IgD-negative memory B cell (primary cell): ENCODE measurements at regions not wholly inside any gene's neighbourhood (a gene's known extent, or its start where the extent isn't known, plus 50 kb on each side); places are given as distances from the start of the nearest gene placed in this dataset.

Source experiments
- H3K27ac Mint-ChIP-seq, 3 donors: one replicate each; pipeline ENCODE4 v1.8.0; 2020 to 2022; ENCODE audit warnings: mild to moderate bottlenecking in 3 of 3, mixed read lengths in 3 of 3, moderate library complexity in 1 of 3
- H3K27me3 Mint-ChIP-seq: one replicate; pipeline ENCODE4 v1.8.0; 2021; ENCODE audit warnings: mixed read lengths
- H3K36me3 Mint-ChIP-seq: one replicate; pipeline ENCODE4 v1.8.0; 2020; ENCODE audit warnings: mild to moderate bottlenecking, mixed read lengths
- H3K4me1 Mint-ChIP-seq, 3 donors: one replicate each; pipeline ENCODE4 v1.8.0; 2020 to 2022; ENCODE audit warnings: mixed read lengths in 3 of 3, mild to moderate bottlenecking in 1 of 3
- H3K4me3 Mint-ChIP-seq, 4 donors: one replicate each; pipeline ENCODE4 v1.8.0; 2020 to 2022; ENCODE audit warnings: mild to moderate bottlenecking in 4 of 4, mixed read lengths in 4 of 4, moderate library complexity in 3 of 4
- H3K9me3 Mint-ChIP-seq, 3 donors: one replicate each; pipeline ENCODE4 v1.8.0; 2020 to 2021; ENCODE audit warnings: mixed read lengths in 3 of 3, mild to moderate bottlenecking in 1 of 3

- no peaks in the 10 kb centered on the region for H3K27me3 Mint-ChIP-seq
- H3K4me3 Mint-ChIP-seq, result no peak overlapping the region
- no peaks in the 10 kb centered on the region for H3K9me3 Mint-ChIP-seq
- H3K36me3 Mint-ChIP-seq, result peaks cover 2% of the 10 kb centered on the region
- H3K27ac Mint-ChIP-seq, result no peak overlapping the region
- H3K4me1 Mint-ChIP-seq, result peaks cover 0 to 6% (median 0%) of the 10 kb centered on the region in 3 donors
These were observed 179.1 kb downstream of the HAUS1 start for GRCh38 chr18:46283268-46283667.

GRCh38 chr18:46283895-46284295, 179.7 kb downstream of the HAUS1 start:
- Mint-ChIP-seq H3K4me1 (peaks cover 0 to 6% (median 0%) of the 10 kb centered on the region in 3 donors), H3K27me3 (no peaks in the 10 kb centered on the region), H3K27ac (no peak overlapping the region), H3K9me3 (no peaks in the 10 kb centered on the region), H3K4me3 (no peak overlapping the region), H3K36me3 (peaks cover 2% of the 10 kb centered on the region)

- no peak overlapping the region for H3K27ac Mint-ChIP-seq
- no peaks in the 10 kb centered on the region for H3K27me3 Mint-ChIP-seq
- H3K36me3 Mint-ChIP-seq, result peaks cover 2% of the 10 kb centered on the region
- H3K4me1 Mint-ChIP-seq, result peaks cover 4 to 6% (median 4%) of the 10 kb centered on the region in 3 donors
- H3K9me3 Mint-ChIP-seq, result no peaks in the 10 kb centered on the region
- H3K4me3 Mint-ChIP-seq, result no peak overlapping the region
These were observed 185.3 kb downstream of the HAUS1 start for GRCh38 chr18:46289463-46289862.

GRCh38 chr18:46289931-46290330, 185.7 kb downstream of the HAUS1 start:
- Mint-ChIP-seq H3K4me3 (no peak overlapping the region), H3K36me3 (peaks cover 2% of the 10 kb centered on the region), H3K9me3 (no peaks in the 10 kb centered on the region), H3K27ac (no peak overlapping the region), H3K4me1 (peaks cover 4 to 6% (median 4%) of the 10 kb centered on the region in 3 donors), H3K27me3 (no peaks in the 10 kb centered on the region)

- H3K36me3 Mint-ChIP-seq, result no peaks in the 10 kb centered on the region
- peaks cover 4 to 6% (median 4%) of the 10 kb centered on the region in 3 donors for H3K4me1 Mint-ChIP-seq
- H3K27me3 Mint-ChIP-seq, result peaks cover 2% of the 10 kb centered on the region
- no peak overlapping the region for H3K27ac Mint-ChIP-seq
- H3K9me3 Mint-ChIP-seq, result no peaks in the 10 kb centered on the region
- H3K4me3 Mint-ChIP-seq, result no peak overlapping the region
These were observed 186.3 kb downstream of the HAUS1 start for GRCh38 chr18:46290440-46291020.

DNA sequence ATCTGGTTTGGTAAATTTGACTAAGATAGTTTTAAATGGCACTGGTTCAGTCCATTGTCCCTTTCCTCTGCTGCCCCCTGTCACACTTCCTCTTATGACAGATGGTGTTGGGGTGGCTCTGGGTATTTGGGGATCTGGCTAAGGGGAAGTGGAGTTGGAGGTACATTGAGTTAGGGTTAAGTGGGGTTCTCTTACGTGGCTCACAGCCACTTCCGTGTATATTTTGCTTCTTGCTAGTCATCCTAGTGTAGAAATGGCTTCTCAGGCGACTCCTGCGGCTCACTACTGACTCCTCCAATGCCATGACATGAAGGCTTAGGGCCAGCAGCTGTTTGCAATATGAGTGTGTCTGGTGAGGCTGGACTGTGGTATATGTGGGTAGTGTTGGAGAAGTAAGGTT, 187.0 kb downstream of the HAUS1 start:
- peaks cover 2% of the 10 kb centered on the region for H3K27me3 Mint-ChIP-seq
- no peak overlapping the region for H3K4me3 Mint-ChIP-seq
- H3K27ac Mint-ChIP-seq, result no peak overlapping the region
- peaks cover 4 to 6% (median 4%) of the 10 kb centered on the region in 3 donors for H3K4me1 Mint-ChIP-seq
- H3K36me3 Mint-ChIP-seq, result no peaks in the 10 kb centered on the region
- H3K9me3 Mint-ChIP-seq, result no peaks in the 10 kb centered on the region

DNA sequence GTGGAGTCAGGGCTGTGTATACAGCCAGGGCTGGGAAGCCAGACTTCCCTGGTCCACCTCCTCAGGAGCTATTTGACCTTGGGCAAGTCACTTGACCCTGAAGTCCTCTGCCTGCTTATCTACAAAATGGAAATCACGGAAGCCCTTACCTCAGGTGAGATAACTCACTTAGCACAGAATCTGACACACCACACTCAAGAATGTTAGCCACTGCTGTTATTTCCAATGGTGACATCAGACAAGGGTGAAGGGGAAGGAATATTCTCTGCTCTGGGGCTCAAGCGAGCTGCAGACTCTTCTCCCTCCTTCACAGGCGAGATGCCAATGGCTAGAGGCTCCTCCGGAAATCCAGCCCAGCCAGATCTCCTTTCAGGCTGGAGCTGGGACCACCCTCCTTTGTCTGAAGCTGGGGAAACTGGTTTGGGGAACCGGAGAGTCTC, 189.6 kb downstream of the HAUS1 start:
- Mint-ChIP-seq H3K4me3 (no peak overlapping the region), H3K36me3 (no peaks in the 10 kb centered on the region), H3K27ac (no peak overlapping the region), H3K9me3 (no peaks in the 10 kb centered on the region), H3K4me1 (peaks cover 4 to 6% (median 4%) of the 10 kb centered on the region in 3 donors), H3K27me3 (peaks cover 2% of the 10 kb centered on the region)

GRCh38 chr18:46294318-46294717, 190.1 kb downstream of the HAUS1 start:
- Mint-ChIP-seq H3K4me3 (no peak overlapping the region), H3K27me3 (peaks cover 2% of the 10 kb centered on the region), H3K27ac (no peak overlapping the region), H3K9me3 (no peaks in the 10 kb centered on the region), H3K4me1 (peaks cover 4 to 6% (median 4%) of the 10 kb centered on the region in 3 donors), H3K36me3 (no peaks in the 10 kb centered on the region)

DNA sequence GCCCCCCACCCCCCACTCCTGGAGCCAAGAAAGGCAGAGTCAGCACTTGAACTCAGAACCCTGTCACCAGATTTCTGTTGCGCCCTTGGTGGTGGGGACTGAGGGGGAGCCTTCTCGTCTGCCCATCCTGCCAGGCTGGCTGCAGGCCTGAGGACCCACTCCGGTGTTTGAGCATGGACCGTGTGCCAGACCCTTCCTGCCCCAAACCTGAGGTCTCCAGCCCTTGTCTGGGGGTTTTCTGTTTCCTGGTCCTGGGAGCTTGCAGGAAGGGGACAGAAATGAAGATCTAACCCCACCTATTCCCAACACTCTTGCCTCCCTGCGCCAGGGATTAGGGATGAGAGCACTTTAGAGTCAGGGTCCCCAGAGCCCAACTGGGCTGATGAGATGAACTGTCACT, 190.6 kb downstream of the HAUS1 start:
- H3K27me3 Mint-ChIP-seq, result peaks cover 2% of the 10 kb centered on the region
- no peaks in the 10 kb centered on the region for H3K9me3 Mint-ChIP-seq
- H3K4me1 Mint-ChIP-seq, result peaks cover 4 to 6% (median 4%) of the 10 kb centered on the region in 3 donors
- no peak overlapping the region for H3K4me3 Mint-ChIP-seq
- H3K36me3 Mint-ChIP-seq, result no peaks in the 10 kb centered on the region
- H3K27ac Mint-ChIP-seq, result no peak overlapping the region

DNA sequence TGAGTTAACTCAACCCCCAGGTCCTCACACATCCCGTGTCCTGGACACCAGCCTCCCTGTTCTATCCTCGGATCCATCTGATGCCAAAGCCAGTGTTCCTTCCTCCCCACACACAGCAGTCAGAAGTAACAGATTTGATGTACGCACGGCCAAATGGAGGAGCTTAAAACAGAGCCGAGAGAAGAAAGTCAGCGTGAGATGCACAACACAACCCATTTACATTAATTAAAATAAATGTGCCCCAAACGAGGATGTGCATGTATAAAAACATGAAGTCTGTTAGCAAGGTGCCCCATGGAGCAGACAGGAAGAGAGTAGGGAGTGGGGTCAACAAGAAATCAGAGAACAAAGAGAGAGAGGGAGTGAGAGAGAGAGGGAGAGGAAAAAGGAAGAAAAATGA, 191.2 kb downstream of the HAUS1 start:
- H3K36me3 Mint-ChIP-seq, result no peaks in the 10 kb centered on the region
- no peaks in the 10 kb centered on the region for H3K9me3 Mint-ChIP-seq
- no peak overlapping the region for H3K4me3 Mint-ChIP-seq
- H3K4me1 Mint-ChIP-seq, result peaks cover 4 to 6% (median 4%) of the 10 kb centered on the region in 3 donors
- H3K27me3 Mint-ChIP-seq, result peaks cover 2% of the 10 kb centered on the region
- peak overlapping the region in 1 of 3 donors; percentile 55 for H3K27ac Mint-ChIP-seq

DNA sequence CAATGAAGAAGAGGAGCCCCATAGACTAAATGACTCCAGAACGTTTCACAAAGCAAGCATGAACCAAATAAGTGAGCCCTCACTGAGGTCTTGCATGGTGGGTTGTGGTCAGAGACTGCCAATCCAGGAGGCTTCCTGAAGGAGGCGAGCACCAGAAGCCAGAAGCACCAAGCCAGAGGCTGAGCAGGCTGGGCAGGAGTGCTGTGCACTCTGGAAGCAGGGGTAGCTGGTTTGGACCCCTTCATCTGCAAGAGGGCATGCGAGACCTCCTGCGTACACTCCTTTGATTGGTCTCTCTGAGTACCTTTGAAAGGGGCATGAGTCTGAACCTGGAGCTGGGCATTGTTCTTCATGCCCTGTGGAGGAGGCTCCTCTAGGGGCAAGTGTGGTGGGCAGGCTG, 192.5 kb downstream of the HAUS1 start:
- Mint-ChIP-seq H3K9me3 (no peaks in the 10 kb centered on the region), H3K27me3 (peaks cover 7% of the 10 kb centered on the region), H3K36me3 (no peaks in the 10 kb centered on the region), H3K4me1 (no peaks in the 10 kb centered on the region), H3K4me3 (no peak overlapping the region), H3K27ac (no peak overlapping the region)

GRCh38 chr18:46297124-46297523, 192.9 kb downstream of the HAUS1 start:
- peaks cover 2% of the 10 kb centered on the region for H3K36me3 Mint-ChIP-seq
- H3K4me1 Mint-ChIP-seq, result no peaks in the 10 kb centered on the region
- peaks cover 9% of the 10 kb centered on the region for H3K27me3 Mint-ChIP-seq
- no peaks in the 10 kb centered on the region for H3K9me3 Mint-ChIP-seq
- H3K4me3 Mint-ChIP-seq, result no peak overlapping the region
- H3K27ac Mint-ChIP-seq, result no peak overlapping the region

DNA sequence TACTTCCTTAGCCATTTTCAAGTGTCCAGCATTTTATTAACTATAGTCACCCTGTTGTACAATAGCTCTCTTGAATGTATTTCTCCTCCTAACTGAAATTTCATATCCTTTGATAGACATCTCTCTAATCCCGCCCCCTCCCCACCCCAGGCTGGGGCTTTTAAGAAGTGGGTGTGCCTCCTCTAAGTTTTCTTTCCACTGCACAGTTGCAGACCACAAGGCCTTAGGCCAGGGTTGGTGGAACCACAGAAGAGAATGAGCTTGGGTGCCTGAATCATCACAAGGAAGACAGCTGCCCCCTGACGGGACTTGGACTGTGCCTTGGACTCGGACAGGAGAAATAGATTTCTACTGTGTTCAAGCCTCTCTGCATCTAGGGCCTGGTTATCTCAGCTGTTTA, 193.4 kb downstream of the HAUS1 start:
- Mint-ChIP-seq H3K36me3 (peaks cover 2% of the 10 kb centered on the region), H3K9me3 (no peaks in the 10 kb centered on the region), H3K4me1 (peaks cover 0 to under 1% (median 0%) of the 10 kb centered on the region in 3 donors), H3K4me3 (peak overlapping the region in 1 of 4 donors; percentile 9), H3K27me3 (peaks cover 9% of the 10 kb centered on the region), H3K27ac (peak overlapping the region in 1 of 3 donors; percentile 36)

- peaks cover 2% of the 10 kb centered on the region for H3K36me3 Mint-ChIP-seq
- H3K4me1 Mint-ChIP-seq, result peaks cover 0 to 2% (median 0%) of the 10 kb centered on the region in 3 donors
- no peak overlapping the region for H3K4me3 Mint-ChIP-seq
- H3K9me3 Mint-ChIP-seq, result peaks cover 0 to 1% (median 0%) of the 10 kb centered on the region in 3 donors
- H3K27me3 Mint-ChIP-seq, result peaks cover 10% of the 10 kb centered on the region
- H3K27ac Mint-ChIP-seq, result no peak overlapping the region
These were observed 194.3 kb downstream of the HAUS1 start for GRCh38 chr18:46298511-46298910.

DNA sequence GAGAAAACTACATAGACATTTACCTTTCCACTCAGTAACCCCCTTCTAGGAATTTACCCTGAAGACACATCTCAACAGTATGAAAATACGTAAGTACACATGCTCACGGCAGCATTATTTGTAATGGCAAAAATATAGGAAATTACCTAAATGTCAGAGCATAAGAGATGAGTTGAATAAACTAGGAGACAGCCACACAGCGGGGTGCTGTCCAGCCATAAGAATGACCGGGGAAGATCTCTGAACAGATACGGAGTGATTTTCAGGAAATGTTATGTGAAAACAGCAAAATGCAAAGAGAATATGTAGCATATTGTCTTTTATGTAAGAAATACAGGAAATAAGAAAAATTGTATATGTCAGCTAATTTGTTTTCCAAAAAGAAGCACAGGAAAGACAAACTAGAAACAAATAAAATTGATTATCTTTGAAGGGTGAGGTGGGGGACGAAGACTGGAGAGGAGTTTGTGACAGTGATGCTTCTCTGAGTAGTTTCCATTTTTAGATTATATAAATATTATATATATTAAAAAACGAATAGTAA, 195.4 kb downstream of the HAUS1 start:
- H3K4me3 Mint-ChIP-seq, result no peak overlapping the region
- H3K36me3 Mint-ChIP-seq, result peaks cover 2% of the 10 kb centered on the region
- peaks cover 11% of the 10 kb centered on the region for H3K27me3 Mint-ChIP-seq
- H3K27ac Mint-ChIP-seq, result no peak overlapping the region
- H3K9me3 Mint-ChIP-seq, result peaks cover 0 to 2% (median 0%) of the 10 kb centered on the region in 3 donors
- H3K4me1 Mint-ChIP-seq, result peaks cover 0 to 2% (median 0%) of the 10 kb centered on the region in 3 donors

DNA sequence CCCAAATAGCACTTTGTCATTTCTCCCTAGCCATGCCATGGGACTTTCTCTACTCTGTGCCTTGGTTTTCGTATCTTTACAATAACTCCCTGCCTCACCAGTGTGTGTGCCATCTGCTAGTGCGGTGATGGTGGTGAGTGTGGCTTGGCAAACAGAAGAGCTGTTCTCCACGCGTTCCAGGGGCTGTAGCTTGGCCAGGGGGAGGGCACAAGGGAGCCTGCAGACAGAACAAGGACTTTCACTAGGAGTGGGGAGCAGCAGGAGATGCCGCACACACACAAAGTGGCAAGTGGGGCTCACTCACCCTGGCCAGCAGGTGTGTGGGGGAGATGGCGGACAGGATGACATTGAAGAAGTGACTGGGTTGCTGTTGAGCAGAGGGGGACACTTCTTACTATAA, 196.9 kb downstream of the HAUS1 start:
- Mint-ChIP-seq H3K27ac (peak overlapping the region in 1 of 3 donors; percentile 14), H3K36me3 (peaks cover 2% of the 10 kb centered on the region), H3K4me1 (peaks cover 0 to 2% (median 0%) of the 10 kb centered on the region in 3 donors), H3K4me3 (no peak overlapping the region), H3K27me3 (peaks cover 12% of the 10 kb centered on the region), H3K9me3 (peaks cover 0 to 5% (median 2%) of the 10 kb centered on the region in 3 donors)
